ENCODE measurements at regions not wholly inside any gene's neighbourhood (a gene's known extent, or its start where the extent isn't known, plus 50 kb on each side); places are given as distances from the start of the nearest gene placed in this dataset.
A peak's percentile ranks its signal among the peaks of the same experiment; 100 is the strongest.
"Not testable (repeated sequence)": the region's sequence is repeated elsewhere in the genome, so short reads cannot be mapped to it uniquely, and the experiment has no call there.

- 69% methylated on average over 3 of the region's 3 CpGs for WGBS
- H3K36me3 ChIP-seq, result no peaks in the 10 kb centered on the region
- H3K27ac ChIP-seq, result no peak overlapping the region
- no peak for TF ChIP-seq POLR2AphosphoS5 (IDR thresholded peaks at IDR 0.05)
- TF ChIP-seq CTCF (IDR thresholded peaks at IDR 0.05), result no peak
- TF ChIP-seq POLR2A (IDR thresholded peaks at IDR 0.05), result no peak
- no peaks in the 10 kb centered on the region for H3K9me3 ChIP-seq
- H3K27me3 ChIP-seq (replicated peaks; ENCODE audit: insufficient read depth), result no peaks in the 10 kb centered on the region
- intact Hi-C loops (cut with DNase I), result no loop called here
- H3K4me1 ChIP-seq (replicated peaks), result no peaks in the 10 kb centered on the region
- DNase-seq (ENCODE audit: low spot score), result no peak
- no peak overlapping the region for H3K4me3 ChIP-seq
These were observed 464.2 kb upstream of the FSHR start for GRCh38 chr2:49618491-49618890.

- TF ChIP-seq CTCF (IDR thresholded peaks at IDR 0.05) (peak in 2 of 4 experiments; percentile 37 to 42), POLR2AphosphoS5 (IDR thresholded peaks at IDR 0.05) (no peak)
- H3K27me3 ChIP-seq (replicated peaks; ENCODE audit: insufficient read depth), result no peaks in the 10 kb centered on the region
- H3K9me3 ChIP-seq, result no peaks in the 10 kb centered on the region
- H3K36me3 ChIP-seq, result no peaks in the 10 kb centered on the region
- no peaks in the 10 kb centered on the region for H3K4me1 ChIP-seq (replicated peaks)
- H3K4me3 ChIP-seq, result no peak overlapping the region
- H3K27ac ChIP-seq, result no peak overlapping the region
- intact Hi-C loops (cut with DNase I), result no loop called here
- DNase-seq (ENCODE audit: low spot score), result no peak
- whole genome bisulfite sequencing, result 21% methylated on average over 2 of the region's 2 CpGs
These were observed 462.5 kb upstream of the FSHR start for GRCh38 chr2:49616800-49617199.

- H3K4me3 ChIP-seq; H3K4me1 ChIP-seq (replicated peaks); H3K9me3 ChIP-seq; intact Hi-C loops (cut with DNase I); H3K27ac ChIP-seq; DNase-seq (ENCODE audit: low spot score); H3K27me3 ChIP-seq (replicated peaks; ENCODE audit: insufficient read depth); H3K36me3 ChIP-seq: not testable (repeated sequence)
- WGBS, result 90% methylated on average over 5 of the region's 5 CpGs
These were observed 457.5 kb upstream of the FSHR start for GRCh38 chr2:49611796-49612195.

GRCh38 chr2:49600524-49600923 lies 446.2 kb upstream of the FSHR start:
- Histone ChIP-seq H3K4me3 (no peak overlapping the region), H3K36me3 (no peaks in the 10 kb centered on the region), H3K4me1 (replicated peaks) (no peaks in the 10 kb centered on the region), H3K9me3 (no peaks in the 10 kb centered on the region), H3K27me3 (replicated peaks; ENCODE audit: insufficient read depth) (no peaks in the 10 kb centered on the region), H3K27ac (no peak overlapping the region)
- DNase-seq (ENCODE audit: low spot score), result no peak
- TF ChIP-seq POLR2AphosphoS5 (IDR thresholded peaks at IDR 0.05) (no peak), CTCF (IDR thresholded peaks at IDR 0.05) (no peak), POLR2A (IDR thresholded peaks at IDR 0.05) (no peak)
- intact Hi-C loops (cut with DNase I), result no loop called here
- WGBS, result 97% methylated on average over 3 of the region's 3 CpGs

- TF ChIP-seq POLR2AphosphoS5 (IDR thresholded peaks at IDR 0.05) (no peak), POLR2A (IDR thresholded peaks at IDR 0.05) (no peak), CTCF (IDR thresholded peaks at IDR 0.05) (no peak)
These were observed 443.9 kb upstream of the FSHR start for GRCh38 chr2:49598231-49598630.

More at GRCh38 chr2:49598231-49598630, 443.9 kb upstream of the FSHR start:
- intact Hi-C loops (cut with DNase I), result no loop called here
- WGBS, result 69% methylated on average over 1 of the region's 1 CpG
- H3K27me3 ChIP-seq (replicated peaks; ENCODE audit: insufficient read depth), result no peaks in the 10 kb centered on the region
- DNase-seq (ENCODE audit: low spot score), result no peak
- H3K27ac ChIP-seq, result no peak overlapping the region
- H3K4me1 ChIP-seq (replicated peaks), result no peaks in the 10 kb centered on the region
- H3K9me3 ChIP-seq, result no peaks in the 10 kb centered on the region
- H3K36me3 ChIP-seq, result no peaks in the 10 kb centered on the region
- no peak overlapping the region for H3K4me3 ChIP-seq
